HS-27A (cell line): ENCODE measurements at regions not wholly inside any gene's neighbourhood (a gene's known extent, or its start where the extent isn't known, plus 50 kb on each side); places are given as distances from the start of the nearest gene placed in this dataset.
"Not testable (repeated sequence)": the region's sequence is repeated elsewhere in the genome, so short reads cannot be mapped to it uniquely, and the experiment has no call there.

Source experiments
- DNase-seq: peaks from one replicate; pipeline ENCODE4 v3.0.0-alpha.2; 2012; ENCODE audit warnings: low read depth, missing footprints

- DNase-seq = no peak
Measured at GRCh38 chr4:130812117-130812765, 1716.3 kb downstream of the C4orf33 start.

- DNase-seq = no peak
Measured at GRCh38 chr4:130814896-130815295, 1718.9 kb downstream of the C4orf33 start.

GRCh38 chr4:130820448-130820847 lies 1724.5 kb downstream of the C4orf33 start:
- no peak for DNase-seq

GRCh38 chr4:130825284-130825683 lies 1729.3 kb downstream of the C4orf33 start:
- no peak for DNase-seq

GRCh38 chr4:130850019-130850524 lies 1754.1 kb downstream of the C4orf33 start:
- DNase-seq = no peak

GRCh38 chr4:130851107-130851506 lies 1755.2 kb downstream of the C4orf33 start:
- DNase-seq = no peak

- DNase-seq = no peak
Measured at GRCh38 chr4:130851932-130852331, 1756.0 kb downstream of the C4orf33 start.

- no peak for DNase-seq
Measured at GRCh38 chr4:130855533-130855932, 1759.6 kb downstream of the C4orf33 start.

- DNase-seq = no peak
Measured at GRCh38 chr4:130859991-130860390, 1764.0 kb downstream of the C4orf33 start.

GRCh38 chr4:130896920-130897319 lies 1801.0 kb downstream of the C4orf33 start:
- no peak for DNase-seq

- no peak for DNase-seq
Measured at GRCh38 chr4:130901321-130901720, 1805.4 kb downstream of the C4orf33 start.

- DNase-seq = no peak
Measured at GRCh38 chr4:130922955-130923354, 1827.0 kb downstream of the C4orf33 start.

- DNase-seq = no peak
Measured at GRCh38 chr4:130955520-130955919, 1859.6 kb downstream of the C4orf33 start.

- DNase-seq = no peak
Measured at GRCh38 chr4:130985371-130985770, 1889.4 kb downstream of the C4orf33 start.

- DNase-seq = no peak
Measured at GRCh38 chr4:130995988-130996387, 1900.0 kb downstream of the C4orf33 start.

- DNase-seq = no peak
Measured at GRCh38 chr4:131001371-131001770, 1905.4 kb downstream of the C4orf33 start.

- DNase-seq = no peak
Measured at GRCh38 chr4:131002132-131002531, 1906.2 kb downstream of the C4orf33 start.

GRCh38 chr4:131006388-131006787 lies 1910.4 kb downstream of the C4orf33 start:
- DNase-seq = no peak

GRCh38 chr4:131011961-131012360 lies 1916.0 kb downstream of the C4orf33 start:
- not testable (repeated sequence) for DNase-seq

- no peak for DNase-seq
Measured at GRCh38 chr4:131013226-131013625, 1917.3 kb downstream of the C4orf33 start.

- DNase-seq = no peak
Measured at GRCh38 chr4:131026771-131027170, 1930.8 kb downstream of the C4orf33 start.

GRCh38 chr4:131044368-131044767 lies 1948.4 kb downstream of the C4orf33 start:
- no peak for DNase-seq

GRCh38 chr4:131046821-131047220 lies 1950.9 kb downstream of the C4orf33 start:
- DNase-seq = no peak

GRCh38 chr4:131052646-131053045 lies 1956.7 kb downstream of the C4orf33 start:
- DNase-seq = no peak
